ENCODE measurements at regions not wholly inside any gene's neighbourhood (a gene's known extent, or its start where the extent isn't known, plus 50 kb on each side); places are given as distances from the start of the nearest gene placed in this dataset.

DNA sequence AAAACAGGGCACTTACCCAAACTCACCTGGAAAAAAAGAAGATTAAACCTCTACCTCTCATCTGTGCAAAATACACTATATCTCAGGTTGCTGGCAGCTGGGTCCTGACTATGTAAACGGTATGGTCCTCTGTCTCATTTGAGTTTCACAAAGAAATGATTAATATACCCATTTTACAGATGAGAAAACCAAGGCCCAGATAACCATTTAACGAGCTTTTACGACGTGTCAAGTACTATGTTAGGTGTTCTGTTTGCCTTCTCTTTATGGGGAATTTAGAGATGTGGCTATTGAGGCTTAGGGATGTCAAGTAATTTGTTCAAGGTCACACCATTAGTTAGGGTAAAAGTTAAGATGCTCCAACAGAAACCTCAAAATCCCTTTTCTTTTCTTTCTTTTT, 140.4 kb upstream of the USP24 start:
- no peaks in the 10 kb centered on the region for H3K4me1 ChIP-seq (ENCODE audit: control insufficient read depth, insufficient read depth, low read length)
- no peak overlapping the region for H3K4me2 ChIP-seq (ENCODE audit: low read length)
- no peak overlapping the region for H3K9ac ChIP-seq (ENCODE audit: low read depth, low read length)
- H3K27me3 ChIP-seq (ENCODE audit: control insufficient read depth, insufficient read depth, low read length): no peaks in the 10 kb centered on the region
- H3K36me3 ChIP-seq (ENCODE audit: insufficient read depth, low read length): no peaks in the 10 kb centered on the region
- no peaks in the 10 kb centered on the region for H3K9me3 ChIP-seq (replicated peaks; ENCODE audit: low read length)
- H3K4me3 ChIP-seq (ENCODE audit: low read length): no peak overlapping the region

DNA sequence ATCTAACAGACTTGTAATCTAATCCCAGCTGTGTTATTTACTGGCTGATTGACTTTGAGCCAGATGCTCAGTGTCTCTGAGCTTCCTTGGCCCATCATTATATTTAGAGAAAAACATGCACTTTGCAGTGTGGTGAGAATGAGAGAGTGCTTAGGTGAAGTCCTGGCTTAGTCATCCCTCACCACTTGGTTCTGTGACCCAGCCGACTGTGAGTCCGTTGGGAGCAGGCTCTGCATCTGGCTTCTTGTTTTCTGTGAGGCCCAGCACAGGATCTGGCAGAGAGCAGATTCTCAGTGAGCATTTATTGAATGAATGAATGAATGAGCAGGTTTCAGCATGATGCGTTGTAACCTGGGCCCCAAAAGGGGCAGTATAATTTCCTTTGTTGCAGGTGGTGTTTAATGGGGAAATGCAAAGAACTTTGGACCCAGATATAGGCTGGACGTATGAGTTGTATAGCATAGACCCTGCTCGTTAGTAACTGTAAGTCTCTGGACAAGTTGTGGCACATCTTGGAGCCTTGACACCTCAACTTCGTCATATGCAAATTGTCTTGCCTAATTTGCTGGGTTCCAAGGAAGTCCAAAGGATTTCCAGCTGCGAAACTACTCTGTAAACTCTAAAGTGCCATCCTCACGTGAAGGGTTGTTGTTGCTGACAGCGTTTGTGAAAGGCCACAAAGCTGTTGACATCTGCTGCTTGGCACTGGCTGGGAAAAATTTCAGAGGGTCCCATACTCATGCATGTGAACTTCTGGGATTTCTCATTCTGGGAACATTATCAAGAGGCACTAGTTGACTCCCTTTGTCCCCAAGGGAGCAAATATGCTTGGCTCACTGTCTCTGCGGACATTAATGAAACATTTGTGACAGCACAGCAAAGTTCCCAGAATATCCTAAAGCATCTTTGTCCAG, 138.8 kb upstream of the USP24 start:
- H3K9ac ChIP-seq (ENCODE audit: low read depth, low read length): no peak overlapping the region
- no peaks in the 10 kb centered on the region for H3K4me1 ChIP-seq (ENCODE audit: control insufficient read depth, insufficient read depth, low read length)
- H3K4me2 ChIP-seq (ENCODE audit: low read length): no peak overlapping the region
- H3K4me3 ChIP-seq (ENCODE audit: low read length): no peak overlapping the region
- no peaks in the 10 kb centered on the region for H3K9me3 ChIP-seq (replicated peaks; ENCODE audit: low read length)
- no peaks in the 10 kb centered on the region for H3K36me3 ChIP-seq (ENCODE audit: insufficient read depth, low read length)
- H3K27me3 ChIP-seq (ENCODE audit: control insufficient read depth, insufficient read depth, low read length): no peaks in the 10 kb centered on the region

- H3K4me1 ChIP-seq (ENCODE audit: control insufficient read depth, insufficient read depth, low read length): no peaks in the 10 kb centered on the region
- H3K27me3 ChIP-seq (ENCODE audit: control insufficient read depth, insufficient read depth, low read length): no peaks in the 10 kb centered on the region
- H3K36me3 ChIP-seq (ENCODE audit: insufficient read depth, low read length): no peaks in the 10 kb centered on the region
- no peaks in the 10 kb centered on the region for H3K9me3 ChIP-seq (replicated peaks; ENCODE audit: low read length)
- no peak overlapping the region for H3K9ac ChIP-seq (ENCODE audit: low read depth, low read length)
- no peak overlapping the region for H3K4me3 ChIP-seq (ENCODE audit: low read length)
- no peak overlapping the region for H3K4me2 ChIP-seq (ENCODE audit: low read length)
These were observed 137.6 kb upstream of the USP24 start for GRCh38 chr1:55352811-55353180.

DNA sequence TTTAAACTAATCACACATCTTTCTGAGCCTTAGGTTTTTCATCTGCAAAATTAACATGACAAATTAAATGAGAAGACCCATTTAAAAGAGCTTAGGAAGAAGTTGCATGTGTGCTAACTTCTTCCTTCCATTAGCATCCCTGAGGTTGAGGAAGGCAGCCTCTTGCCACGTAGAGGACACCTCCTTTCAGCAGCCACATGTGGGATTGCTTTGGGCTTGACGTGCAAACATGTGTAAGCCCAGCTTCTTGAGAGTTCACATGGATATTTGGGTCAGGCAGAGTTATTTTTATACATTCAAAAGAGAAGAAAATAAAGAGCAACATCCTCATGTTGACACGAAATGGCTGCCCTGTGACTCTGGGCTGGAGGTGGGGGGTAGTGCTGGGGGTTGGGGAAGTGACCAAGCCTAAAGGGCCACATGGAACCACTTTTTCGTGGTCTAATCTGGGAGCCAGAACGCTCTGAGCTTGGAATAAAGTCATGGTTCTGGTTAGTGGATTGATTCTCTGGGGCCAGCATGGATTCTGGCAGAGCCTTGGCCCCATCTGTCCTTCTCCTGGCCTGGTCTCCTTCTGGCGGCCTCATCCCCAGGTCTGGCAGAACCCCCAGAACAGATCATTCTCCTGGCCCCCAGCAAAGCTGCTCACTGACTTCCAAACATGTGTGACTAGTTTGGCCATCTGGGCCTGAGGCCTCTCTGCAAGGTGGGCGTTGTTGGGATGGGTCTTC, 137.1 kb upstream of the USP24 start:
- Histone ChIP-seq H3K4me2 (ENCODE audit: low read length) (no peak overlapping the region), H3K27me3 (ENCODE audit: control insufficient read depth, insufficient read depth, low read length) (no peaks in the 10 kb centered on the region), H3K4me3 (ENCODE audit: low read length) (no peak overlapping the region), H3K4me1 (ENCODE audit: control insufficient read depth, insufficient read depth, low read length) (no peaks in the 10 kb centered on the region), H3K36me3 (ENCODE audit: insufficient read depth, low read length) (no peaks in the 10 kb centered on the region), H3K9me3 (replicated peaks; ENCODE audit: low read length) (no peaks in the 10 kb centered on the region), H3K9ac (ENCODE audit: low read depth, low read length) (no peak overlapping the region)

DNA sequence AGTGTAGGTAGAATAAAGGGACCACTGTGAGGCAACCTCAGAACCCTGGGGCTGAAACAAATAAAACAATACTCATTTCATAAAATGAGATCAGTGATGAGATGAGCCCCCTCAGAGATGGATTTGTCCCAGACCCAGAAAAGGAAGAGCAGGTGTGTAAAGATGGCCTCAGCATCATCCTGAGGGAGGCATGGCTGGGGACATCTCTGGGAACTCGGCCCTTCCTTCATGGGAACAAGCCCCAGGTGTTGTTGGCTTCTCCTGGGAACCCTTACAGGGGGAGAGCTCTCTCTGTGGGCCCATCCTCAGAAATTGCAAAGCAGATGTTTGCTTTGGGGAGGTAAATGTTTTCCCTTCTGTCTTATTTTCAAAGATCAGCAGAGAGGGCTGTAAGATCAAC, 133.2 kb upstream of the USP24 start:
- H3K27me3 ChIP-seq (ENCODE audit: control insufficient read depth, insufficient read depth, low read length): no peaks in the 10 kb centered on the region
- no peaks in the 10 kb centered on the region for H3K36me3 ChIP-seq (ENCODE audit: insufficient read depth, low read length)
- H3K9ac ChIP-seq (ENCODE audit: low read depth, low read length): no peak overlapping the region
- H3K4me3 ChIP-seq (ENCODE audit: low read length): no peak overlapping the region
- no peak overlapping the region for H3K4me2 ChIP-seq (ENCODE audit: low read length)
- H3K4me1 ChIP-seq (ENCODE audit: control insufficient read depth, insufficient read depth, low read length): no peaks in the 10 kb centered on the region
- H3K9me3 ChIP-seq (replicated peaks; ENCODE audit: low read length): no peaks in the 10 kb centered on the region

DNA sequence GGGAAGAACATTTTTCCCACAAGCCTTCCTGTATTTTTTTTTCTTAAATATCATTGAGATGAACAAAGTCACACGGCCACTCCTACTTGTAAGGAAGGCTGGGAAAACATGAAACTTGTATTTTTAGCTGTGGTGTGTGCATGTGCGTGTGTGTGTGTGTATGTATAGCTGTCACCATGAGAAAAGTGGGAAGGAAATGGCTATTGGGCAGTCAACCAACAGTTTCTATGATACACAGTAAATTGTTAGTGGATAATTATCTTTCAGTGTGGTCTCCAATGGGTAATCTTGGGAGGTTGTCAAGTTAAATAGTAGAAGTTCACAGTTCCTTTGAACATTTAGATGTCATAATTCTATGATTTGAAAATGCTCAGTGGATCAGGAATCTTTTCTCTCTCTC, 132.7 kb upstream of the USP24 start:
- no peak overlapping the region for H3K4me3 ChIP-seq (ENCODE audit: low read length)
- H3K4me1 ChIP-seq (ENCODE audit: control insufficient read depth, insufficient read depth, low read length): no peaks in the 10 kb centered on the region
- H3K9ac ChIP-seq (ENCODE audit: low read depth, low read length): no peak overlapping the region
- H3K36me3 ChIP-seq (ENCODE audit: insufficient read depth, low read length): no peaks in the 10 kb centered on the region
- no peaks in the 10 kb centered on the region for H3K27me3 ChIP-seq (ENCODE audit: control insufficient read depth, insufficient read depth, low read length)
- H3K4me2 ChIP-seq (ENCODE audit: low read length): no peak overlapping the region
- H3K9me3 ChIP-seq (replicated peaks; ENCODE audit: low read length): no peaks in the 10 kb centered on the region

DNA sequence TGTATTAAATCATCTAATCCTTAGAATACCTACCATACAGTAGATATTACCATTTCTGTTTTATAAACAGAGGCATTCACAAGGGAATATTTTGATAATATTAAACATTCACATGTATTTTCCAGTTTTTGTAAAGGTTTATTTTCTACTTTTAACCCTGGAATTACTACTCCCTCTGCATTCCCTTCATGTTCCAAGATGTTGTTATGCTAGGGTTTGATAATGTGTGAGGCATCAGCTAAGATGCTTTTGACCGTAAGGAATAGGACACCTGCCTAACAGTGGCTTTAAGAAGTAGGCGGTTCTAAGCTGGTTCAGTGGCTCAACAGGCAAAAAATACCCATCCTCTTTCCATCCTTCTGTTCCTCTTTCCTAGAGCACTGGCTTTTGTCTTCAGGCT, 131.9 kb upstream of the USP24 start:
- no peaks in the 10 kb centered on the region for H3K9me3 ChIP-seq (replicated peaks; ENCODE audit: low read length)
- H3K9ac ChIP-seq (ENCODE audit: low read depth, low read length): no peak overlapping the region
- H3K27me3 ChIP-seq (ENCODE audit: control insufficient read depth, insufficient read depth, low read length): no peaks in the 10 kb centered on the region
- no peaks in the 10 kb centered on the region for H3K36me3 ChIP-seq (ENCODE audit: insufficient read depth, low read length)
- no peak overlapping the region for H3K4me3 ChIP-seq (ENCODE audit: low read length)
- no peak overlapping the region for H3K4me2 ChIP-seq (ENCODE audit: low read length)
- no peaks in the 10 kb centered on the region for H3K4me1 ChIP-seq (ENCODE audit: control insufficient read depth, insufficient read depth, low read length)

GRCh38 chr1:55346586-55346985, 131.4 kb upstream of the USP24 start:
- no peak overlapping the region for H3K4me3 ChIP-seq (ENCODE audit: low read length)
- H3K4me1 ChIP-seq (ENCODE audit: control insufficient read depth, insufficient read depth, low read length): no peaks in the 10 kb centered on the region
- H3K36me3 ChIP-seq (ENCODE audit: insufficient read depth, low read length): no peaks in the 10 kb centered on the region
- no peak overlapping the region for H3K4me2 ChIP-seq (ENCODE audit: low read length)
- H3K27me3 ChIP-seq (ENCODE audit: control insufficient read depth, insufficient read depth, low read length): no peaks in the 10 kb centered on the region
- no peak overlapping the region for H3K9ac ChIP-seq (ENCODE audit: low read depth, low read length)
- no peaks in the 10 kb centered on the region for H3K9me3 ChIP-seq (replicated peaks; ENCODE audit: low read length)

DNA sequence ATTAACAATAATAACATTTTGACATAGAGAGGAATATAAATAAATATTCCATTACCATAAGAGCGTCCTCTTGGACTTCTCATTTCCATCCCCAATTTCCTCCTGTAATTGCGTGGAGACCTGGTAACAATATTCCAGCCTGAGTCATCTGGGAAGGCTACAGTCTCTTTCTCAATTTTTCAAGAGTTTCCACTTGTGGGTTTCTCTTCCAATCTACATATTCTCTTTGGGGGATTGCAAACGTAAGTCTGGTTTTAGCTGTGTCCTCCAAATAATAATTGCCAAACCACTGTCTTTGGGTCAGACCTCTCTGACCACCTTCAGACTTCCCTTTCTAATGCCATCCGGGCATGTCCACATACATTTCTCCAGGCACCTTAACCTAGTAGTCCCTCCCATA, 124.5 kb upstream of the USP24 start:
- H3K4me1 ChIP-seq (ENCODE audit: control insufficient read depth, insufficient read depth, low read length): no peaks in the 10 kb centered on the region
- H3K4me3 ChIP-seq (ENCODE audit: low read length): no peak overlapping the region
- H3K9ac ChIP-seq (ENCODE audit: low read depth, low read length): no peak overlapping the region
- no peaks in the 10 kb centered on the region for H3K9me3 ChIP-seq (replicated peaks; ENCODE audit: low read length)
- H3K27me3 ChIP-seq (ENCODE audit: control insufficient read depth, insufficient read depth, low read length): no peaks in the 10 kb centered on the region
- H3K36me3 ChIP-seq (ENCODE audit: insufficient read depth, low read length): no peaks in the 10 kb centered on the region
- no peak overlapping the region for H3K4me2 ChIP-seq (ENCODE audit: low read length)

GRCh38 chr1:55338448-55338820, 123.3 kb upstream of the USP24 start:
- H3K9me3 ChIP-seq (replicated peaks; ENCODE audit: low read length): no peaks in the 10 kb centered on the region
- H3K9ac ChIP-seq (ENCODE audit: low read depth, low read length): no peak overlapping the region
- no peak overlapping the region for H3K4me3 ChIP-seq (ENCODE audit: low read length)
- peaks cover 4% of the 10 kb centered on the region for H3K4me1 ChIP-seq (ENCODE audit: control insufficient read depth, insufficient read depth, low read length)
- H3K27me3 ChIP-seq (ENCODE audit: control insufficient read depth, insufficient read depth, low read length): no peaks in the 10 kb centered on the region
- H3K4me2 ChIP-seq (ENCODE audit: low read length): no peak overlapping the region
- H3K36me3 ChIP-seq (ENCODE audit: insufficient read depth, low read length): no peaks in the 10 kb centered on the region

- no peaks in the 10 kb centered on the region for H3K36me3 ChIP-seq (ENCODE audit: insufficient read depth, low read length)
- H3K27me3 ChIP-seq (ENCODE audit: control insufficient read depth, insufficient read depth, low read length): no peaks in the 10 kb centered on the region
- peaks cover 4% of the 10 kb centered on the region for H3K4me1 ChIP-seq (ENCODE audit: control insufficient read depth, insufficient read depth, low read length)
- no peak overlapping the region for H3K9ac ChIP-seq (ENCODE audit: low read depth, low read length)
- H3K4me2 ChIP-seq (ENCODE audit: low read length): no peak overlapping the region
- no peak overlapping the region for H3K4me3 ChIP-seq (ENCODE audit: low read length)
- no peaks in the 10 kb centered on the region for H3K9me3 ChIP-seq (replicated peaks; ENCODE audit: low read length)
These were observed 122.8 kb upstream of the USP24 start for GRCh38 chr1:55337801-55338447.
